H9 (cell line): ENCODE measurements at regions not wholly inside any gene's neighbourhood (a gene's known extent, or its start where the extent isn't known, plus 50 kb on each side); places are given as distances from the start of the nearest gene placed in this dataset.

ENCODE experiments used
- DNase-seq: peaks from one replicate; pipeline ENCODE4 v3.0.0-alpha.2; 2017
- H2AFZ ChIP-seq: one replicate; pipeline ENCODE4 v1.6.1; 2013; ENCODE audit warnings: mild to moderate bottlenecking, low read length, control low read depth, moderate library complexity
- H2AK5ac ChIP-seq: 2 replicates; pipeline ENCODE4 v1.6.1; 2013; ENCODE audit warnings: low read length, control low read depth, mixed read lengths; ENCODE audit not compliant: insufficient read length
- H2BK120ac ChIP-seq: one replicate; pipeline ENCODE4 v1.6.1; 2013; ENCODE audit warnings: low read depth, mild to moderate bottlenecking, low read length, control low read depth, inconsistent platforms; ENCODE audit not compliant: poor library complexity, severe bottlenecking
- H2BK12ac ChIP-seq: 2 replicates; pipeline ENCODE4 v1.6.1; 2013; ENCODE audit warnings: low read length, control low read depth, mixed read lengths, low read depth; ENCODE audit not compliant: insufficient read length
- H2BK15ac ChIP-seq: 2 replicates; pipeline ENCODE4 v1.6.1; 2013; ENCODE audit warnings: low read depth, low read length, control low read depth
- H2BK20ac ChIP-seq: one replicate; pipeline ENCODE4 v1.6.1; 2013; ENCODE audit warnings: low read depth, mild to moderate bottlenecking, low read length, control low read depth, inconsistent platforms; ENCODE audit not compliant: poor library complexity, severe bottlenecking
- H2BK5ac ChIP-seq: 2 replicates; pipeline ENCODE4 v1.6.1; 2013; ENCODE audit warnings: low read length, control low read depth, mixed read lengths; ENCODE audit not compliant: insufficient read length
- H3K14ac ChIP-seq: 2 replicates; pipeline ENCODE4 v1.6.1; 2013; ENCODE audit warnings: low read length, control low read depth; ENCODE audit not compliant: insufficient read depth
- H3K18ac ChIP-seq: 2 replicates; pipeline ENCODE4 v1.6.1; 2013; ENCODE audit warnings: low read depth, mild to moderate bottlenecking, mixed read lengths, low read length, control low read depth; ENCODE audit not compliant: insufficient read length
- H3K23ac ChIP-seq: 2 replicates; pipeline ENCODE4 v1.6.1; 2013; ENCODE audit warnings: low read length, control low read depth, mixed read lengths, low read depth; ENCODE audit not compliant: insufficient read length
- H3K23me2 ChIP-seq: 2 replicates; pipeline ENCODE4 v1.6.1; 2013; ENCODE audit warnings: low read depth, mild to moderate bottlenecking, mixed read lengths, low read length, control low read depth; ENCODE audit not compliant: insufficient read length, poor library complexity, severe bottlenecking
- H3K27ac ChIP-seq: 2 replicates; pipeline ENCODE4 v1.5.1; 2013; ENCODE audit warnings: low read length, control low read depth, mixed read lengths, low read depth; ENCODE audit not compliant: insufficient read length
- H3K27me3 ChIP-seq: 2 replicates; pipeline ENCODE4 v1.6.1; 2013; ENCODE audit warnings: low read length, control low read depth, inconsistent platforms; ENCODE audit not compliant: insufficient read depth
- H3K4ac ChIP-seq: 2 replicates; pipeline ENCODE4 v1.6.1; 2013; ENCODE audit warnings: low read depth, mild to moderate bottlenecking, control low read depth, inconsistent platforms, low read length, moderate library complexity
- H3K4me1 ChIP-seq: 2 replicates; pipeline ENCODE4 v1.6.1; 2013; ENCODE audit warnings: low read length, control low read depth, inconsistent platforms; ENCODE audit not compliant: insufficient read depth
- H3K4me2 ChIP-seq: 2 replicates; pipeline ENCODE4 v1.6.1; 2013; ENCODE audit warnings: low read length, control low read depth, mixed read lengths; ENCODE audit not compliant: insufficient read length, insufficient read depth
- H3K56ac ChIP-seq: 2 replicates; pipeline ENCODE4 v1.6.1; 2013; ENCODE audit warnings: low read depth, mild to moderate bottlenecking, mixed read lengths, low read length, control low read depth; ENCODE audit not compliant: insufficient read length
- H3K79me1 ChIP-seq: 2 replicates; pipeline ENCODE4 v1.6.1; 2013; ENCODE audit warnings: low read depth, mild to moderate bottlenecking, moderate library complexity, low read length, control low read depth, inconsistent platforms; ENCODE audit not compliant: insufficient read depth, poor library complexity, severe bottlenecking
- H3K79me2 ChIP-seq: 2 replicates; pipeline ENCODE4 v1.6.1; 2013; ENCODE audit warnings: low read length, control low read depth, inconsistent platforms; ENCODE audit not compliant: insufficient read depth
- H3K9ac ChIP-seq: 2 replicates; pipeline ENCODE4 v1.6.1; 2013; ENCODE audit warnings: low read length, control low read depth, mixed read lengths; ENCODE audit not compliant: insufficient read length; ENCODE audit errors: extremely low read depth
- H3K9me3 ChIP-seq: one replicate; pipeline ENCODE4 v1.6.1; 2013; ENCODE audit warnings: low read depth, low read length, inconsistent platforms; ENCODE audit not compliant: control insufficient read depth
- H3T11ph ChIP-seq: one replicate; pipeline ENCODE4 v1.6.1; 2013; ENCODE audit warnings: mild to moderate bottlenecking, low read length, control low read depth, inconsistent platforms
- H4K20me1 ChIP-seq: one replicate; pipeline ENCODE4 v1.6.1; 2013; ENCODE audit not compliant: control insufficient read depth, insufficient read length, insufficient read depth
- H4K5ac ChIP-seq: 2 replicates; pipeline ENCODE4 v1.6.1; 2013; ENCODE audit warnings: low read depth, mild to moderate bottlenecking, mixed read lengths, low read length, control low read depth; ENCODE audit not compliant: insufficient read length
- H4K8ac ChIP-seq: replicated peaks from 2 replicates; pipeline ENCODE4 v1.6.1; 2013; ENCODE audit warnings: low read length, control low read depth, mixed read lengths, low read depth; ENCODE audit not compliant: insufficient read length
- H4K91ac ChIP-seq: 2 replicates; pipeline ENCODE4 v1.6.1; 2013; ENCODE audit warnings: low read depth, mild to moderate bottlenecking, moderate library complexity, mixed read lengths, low read length, control low read depth; ENCODE audit not compliant: insufficient read length
- H3K27ac Mint-ChIP-seq, 3 experiments: 2 replicates in 2 of 3; 3 replicates in 1 of 3; pipeline ENCODE4 v1.8.0; 2020 to 2021; ENCODE audit warnings: mixed read lengths in 3 of 3, mild to moderate bottlenecking in 1 of 3, moderate library complexity in 1 of 3
- H3K27me3 Mint-ChIP-seq: 2 replicates; pipeline ENCODE4 v1.8.0; 2021; ENCODE audit warnings: low read depth, mild to moderate bottlenecking, moderate library complexity, mixed read lengths
- H3K36me3 Mint-ChIP-seq, 3 experiments: 2 replicates in 2 of 3; 3 replicates in 1 of 3; pipeline ENCODE4 v1.8.0; 2020 to 2021; ENCODE audit warnings: low read depth in 3 of 3, mixed read lengths in 3 of 3; ENCODE audit not compliant: insufficient read depth in 1 of 3
- H3K4me1 Mint-ChIP-seq, 2 experiments: 2 replicates each; pipeline ENCODE4 v1.8.0; 2020; ENCODE audit warnings: mixed read lengths in 2 of 2
- H3K4me3 Mint-ChIP-seq, 2 experiments: 2 replicates in 1 of 2; 3 replicates in 1 of 2; pipeline ENCODE4 v1.8.0; 2020 to 2021; ENCODE audit warnings: mild to moderate bottlenecking in 2 of 2, mixed read lengths in 2 of 2, moderate library complexity in 1 of 2
- H3K9me3 Mint-ChIP-seq, 2 experiments: 2 replicates in 1 of 2; 3 replicates in 1 of 2; pipeline ENCODE4 v1.8.0; 2020; ENCODE audit warnings: mild to moderate bottlenecking in 2 of 2, mixed read lengths in 2 of 2, moderate library complexity in 1 of 2
- WGBS: extraction: QIAGEN DNeasy Blood & Tissue Kit; methylation state at CpG from one replicate; pipeline ENCODE4 v1.1.7; 2013; ENCODE audit warnings: missing lambda C conversion rate, low lambda C conversion rate, mixed read lengths; ENCODE audit not compliant: insufficient read length; ENCODE audit errors: extremely low coverage; 5-methylcytosine and 5-hydroxymethylcytosine counted together
- TF ChIP-seq, protein P1 (sequence below): fragments of 200-600 bp; sonication (generic); conservative IDR thresholded peaks from 3 replicates; pipeline ENCODE4 v1.8.0; 2021; ENCODE audit warnings: antibody characterized with exemption, mild to moderate bottlenecking

DNA sequence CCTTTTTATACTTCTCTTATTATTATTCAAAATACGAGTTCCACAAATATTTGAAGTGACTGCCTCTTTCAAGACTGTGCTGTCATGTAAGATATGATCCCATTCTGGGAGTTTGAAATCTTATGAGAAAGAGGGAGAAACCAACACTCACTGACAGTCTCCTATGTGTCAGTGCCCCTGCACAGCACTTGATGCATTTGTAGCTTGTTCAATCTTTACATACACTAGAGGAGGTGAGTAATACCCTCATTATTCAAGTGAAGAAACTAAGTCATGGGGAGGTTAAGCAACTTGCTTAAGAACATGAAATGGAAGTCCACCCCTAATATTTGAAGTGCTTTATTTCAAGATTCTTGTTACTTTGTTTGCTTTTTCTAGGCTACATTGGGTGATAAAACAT is 459.5 kb upstream of the FANCL start:
- TF ChIP-seq, protein P1, sequence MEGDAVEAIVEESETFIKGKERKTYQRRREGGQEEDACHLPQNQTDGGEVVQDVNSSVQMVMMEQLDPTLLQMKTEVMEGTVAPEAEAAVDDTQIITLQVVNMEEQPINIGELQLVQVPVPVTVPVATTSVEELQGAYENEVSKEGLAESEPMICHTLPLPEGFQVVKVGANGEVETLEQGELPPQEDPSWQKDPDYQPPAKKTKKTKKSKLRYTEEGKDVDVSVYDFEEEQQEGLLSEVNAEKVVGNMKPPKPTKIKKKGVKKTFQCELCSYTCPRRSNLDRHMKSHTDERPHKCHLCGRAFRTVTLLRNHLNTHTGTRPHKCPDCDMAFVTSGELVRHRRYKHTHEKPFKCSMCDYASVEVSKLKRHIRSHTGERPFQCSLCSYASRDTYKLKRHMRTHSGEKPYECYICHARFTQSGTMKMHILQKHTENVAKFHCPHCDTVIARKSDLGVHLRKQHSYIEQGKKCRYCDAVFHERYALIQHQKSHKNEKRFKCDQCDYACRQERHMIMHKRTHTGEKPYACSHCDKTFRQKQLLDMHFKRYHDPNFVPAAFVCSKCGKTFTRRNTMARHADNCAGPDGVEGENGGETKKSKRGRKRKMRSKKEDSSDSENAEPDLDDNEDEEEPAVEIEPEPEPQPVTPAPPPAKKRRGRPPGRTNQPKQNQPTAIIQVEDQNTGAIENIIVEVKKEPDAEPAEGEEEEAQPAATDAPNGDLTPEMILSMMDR: no peak
- no peak overlapping the region for H3K27ac ChIP-seq
- no peak overlapping the region for H3K9ac ChIP-seq
- H2BK12ac ChIP-seq: no peak overlapping the region
- no CpG with 5 or more reads among the region's 1 CpG for WGBS
- no peak overlapping the region for H3K27ac Mint-ChIP-seq
- no peaks in the 10 kb centered on the region for H3K79me1 ChIP-seq
- no peak overlapping the region for H3K4me3 Mint-ChIP-seq
- no peak overlapping the region for H4K91ac ChIP-seq
- H2AK5ac ChIP-seq: no peak overlapping the region
- no peak overlapping the region for H4K8ac ChIP-seq
- H2BK20ac ChIP-seq: no peak overlapping the region
- no peak overlapping the region for H3K14ac ChIP-seq
- H3K4me2 ChIP-seq: no peak overlapping the region
- DNase-seq: no peak
- H3K23me2 ChIP-seq: no peaks in the 10 kb centered on the region
- no peak overlapping the region for H2BK120ac ChIP-seq
- H2AFZ ChIP-seq: no peak overlapping the region
- H3K36me3 Mint-ChIP-seq: no peaks in the 10 kb centered on the region
- H3K27me3 Mint-ChIP-seq: no peaks in the 10 kb centered on the region
- H3K4ac ChIP-seq: no peak overlapping the region
- no peak overlapping the region for H2BK15ac ChIP-seq
- H3K9me3 Mint-ChIP-seq: no peaks in the 10 kb centered on the region
- no peaks in the 10 kb centered on the region; the same call in 1 of the 2 replicates for H3K4me1 ChIP-seq
- no peak overlapping the region for H3K18ac ChIP-seq
- no peak overlapping the region for H3K23ac ChIP-seq
- no peak overlapping the region for H3T11ph ChIP-seq
- no peaks in the 10 kb centered on the region for H3K9me3 ChIP-seq
- H3K4me1 Mint-ChIP-seq: peaks cover 2 to 4% of the 10 kb centered on the region in 2 experiments
- no peaks in the 10 kb centered on the region for H3K27me3 ChIP-seq
- H4K20me1 ChIP-seq: no peaks in the 10 kb centered on the region
- no peak overlapping the region for H3K56ac ChIP-seq
- no peaks in the 10 kb centered on the region for H3K79me2 ChIP-seq
- no peak overlapping the region for H2BK5ac ChIP-seq
- no peak overlapping the region for H4K5ac ChIP-seq
